ENCODE measurements at regions not wholly inside any gene's neighbourhood (a gene's known extent, or its start where the extent isn't known, plus 50 kb on each side); places are given as distances from the start of the nearest gene placed in this dataset.
A peak's percentile ranks its signal among the peaks of the same experiment; 100 is the strongest.

GRCh38 chr7:65239324-65239706 lies 134.3 kb upstream of the ZNF92 start:
- Histone ChIP-seq H3K4me2 (peak overlapping the region; percentile 96; the same call in 1 of the 2 replicates), H3K27ac (ENCODE audit: low read depth) (no peak overlapping the region), H4K20me1 (replicated peaks; ENCODE audit: insufficient read depth) (no peaks in the 10 kb centered on the region), H3K36me3 (ENCODE audit: insufficient read depth) (no peaks in the 10 kb centered on the region), H3K4me3 (peak overlapping the region; percentile 78), H3F3A (replicated peaks; ENCODE audit: low read depth) (no peaks in the 10 kb centered on the region), H3K27me3 (ENCODE audit: insufficient read depth) (peaks cover 12% of the 10 kb centered on the region), H3K79me2 (replicated peaks; ENCODE audit: insufficient read depth) (no peaks in the 10 kb centered on the region), H2AFZ (peak overlapping the region; percentile 99), H3K4me1 (ENCODE audit: insufficient read depth) (peaks cover 14% of the 10 kb centered on the region), H3K9me2 (ENCODE audit: insufficient read depth) (no peaks in the 10 kb centered on the region; the same call in 1 of the 2 replicates)
- Mint-ChIP-seq H3K36me3 (ENCODE audit: low read depth) (no peaks in the 10 kb centered on the region; the same call in 2 of the 3 replicates), H3K4me3 (peak overlapping the region; percentile 73; the same call in 2 of the 3 replicates), H3K27me3 (ENCODE audit: insufficient read depth, low read depth, poor library complexity) (peaks cover 5% of the 10 kb centered on the region), H3K9me3 (no peaks in the 10 kb centered on the region; the same call in 2 of the 3 replicates), H3K4me1 (peaks cover 11% of the 10 kb centered on the region; the same call in 2 of the 3 replicates), H3K27ac (no peak overlapping the region)
- no peak for TF ChIP-seq CREB1 (CRISPR knock-in tag; IDR thresholded peaks at IDR 0.05; ENCODE audit: low read depth)
- TF ChIP-seq, protein P1, sequence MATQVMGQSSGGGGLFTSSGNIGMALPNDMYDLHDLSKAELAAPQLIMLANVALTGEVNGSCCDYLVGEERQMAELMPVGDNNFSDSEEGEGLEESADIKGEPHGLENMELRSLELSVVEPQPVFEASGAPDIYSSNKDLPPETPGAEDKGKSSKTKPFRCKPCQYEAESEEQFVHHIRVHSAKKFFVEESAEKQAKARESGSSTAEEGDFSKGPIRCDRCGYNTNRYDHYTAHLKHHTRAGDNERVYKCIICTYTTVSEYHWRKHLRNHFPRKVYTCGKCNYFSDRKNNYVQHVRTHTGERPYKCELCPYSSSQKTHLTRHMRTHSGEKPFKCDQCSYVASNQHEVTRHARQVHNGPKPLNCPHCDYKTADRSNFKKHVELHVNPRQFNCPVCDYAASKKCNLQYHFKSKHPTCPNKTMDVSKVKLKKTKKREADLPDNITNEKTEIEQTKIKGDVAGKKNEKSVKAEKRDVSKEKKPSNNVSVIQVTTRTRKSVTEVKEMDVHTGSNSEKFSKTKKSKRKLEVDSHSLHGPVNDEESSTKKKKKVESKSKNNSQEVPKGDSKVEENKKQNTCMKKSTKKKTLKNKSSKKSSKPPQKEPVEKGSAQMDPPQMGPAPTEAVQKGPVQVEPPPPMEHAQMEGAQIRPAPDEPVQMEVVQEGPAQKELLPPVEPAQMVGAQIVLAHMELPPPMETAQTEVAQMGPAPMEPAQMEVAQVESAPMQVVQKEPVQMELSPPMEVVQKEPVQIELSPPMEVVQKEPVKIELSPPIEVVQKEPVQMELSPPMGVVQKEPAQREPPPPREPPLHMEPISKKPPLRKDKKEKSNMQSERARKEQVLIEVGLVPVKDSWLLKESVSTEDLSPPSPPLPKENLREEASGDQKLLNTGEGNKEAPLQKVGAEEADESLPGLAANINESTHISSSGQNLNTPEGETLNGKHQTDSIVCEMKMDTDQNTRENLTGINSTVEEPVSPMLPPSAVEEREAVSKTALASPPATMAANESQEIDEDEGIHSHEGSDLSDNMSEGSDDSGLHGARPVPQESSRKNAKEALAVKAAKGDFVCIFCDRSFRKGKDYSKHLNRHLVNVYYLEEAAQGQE (IDR thresholded peaks at IDR 0.05; ENCODE audit: unreplicated experiment), result no peak
- TF ChIP-seq, protein P2, sequence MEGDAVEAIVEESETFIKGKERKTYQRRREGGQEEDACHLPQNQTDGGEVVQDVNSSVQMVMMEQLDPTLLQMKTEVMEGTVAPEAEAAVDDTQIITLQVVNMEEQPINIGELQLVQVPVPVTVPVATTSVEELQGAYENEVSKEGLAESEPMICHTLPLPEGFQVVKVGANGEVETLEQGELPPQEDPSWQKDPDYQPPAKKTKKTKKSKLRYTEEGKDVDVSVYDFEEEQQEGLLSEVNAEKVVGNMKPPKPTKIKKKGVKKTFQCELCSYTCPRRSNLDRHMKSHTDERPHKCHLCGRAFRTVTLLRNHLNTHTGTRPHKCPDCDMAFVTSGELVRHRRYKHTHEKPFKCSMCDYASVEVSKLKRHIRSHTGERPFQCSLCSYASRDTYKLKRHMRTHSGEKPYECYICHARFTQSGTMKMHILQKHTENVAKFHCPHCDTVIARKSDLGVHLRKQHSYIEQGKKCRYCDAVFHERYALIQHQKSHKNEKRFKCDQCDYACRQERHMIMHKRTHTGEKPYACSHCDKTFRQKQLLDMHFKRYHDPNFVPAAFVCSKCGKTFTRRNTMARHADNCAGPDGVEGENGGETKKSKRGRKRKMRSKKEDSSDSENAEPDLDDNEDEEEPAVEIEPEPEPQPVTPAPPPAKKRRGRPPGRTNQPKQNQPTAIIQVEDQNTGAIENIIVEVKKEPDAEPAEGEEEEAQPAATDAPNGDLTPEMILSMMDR (conservative IDR thresholded peaks at IDR 0.05; ENCODE audit: low read depth in 2 of 2), result no peak
- TF ChIP-seq EZH2 (IDR thresholded peaks at IDR 0.05; ENCODE audit: low read depth, unreplicated experiment), result no peak
- no peak for TF ChIP-seq EZH2phosphoT487 (IDR thresholded peaks at IDR 0.05; ENCODE audit: unreplicated experiment)
- TF ChIP-seq ZNF331 (CRISPR knock-in tag; IDR thresholded peaks at IDR 0.05; ENCODE audit: low read depth), result no peak
- TF ChIP-seq ZNF114 (CRISPR knock-in tag; IDR thresholded peaks at IDR 0.05), result no peak
- TF ChIP-seq STAT1 (IDR thresholded peaks at IDR 0.05; ENCODE audit: unreplicated experiment), result no peak
- TF ChIP-seq, protein P3, sequence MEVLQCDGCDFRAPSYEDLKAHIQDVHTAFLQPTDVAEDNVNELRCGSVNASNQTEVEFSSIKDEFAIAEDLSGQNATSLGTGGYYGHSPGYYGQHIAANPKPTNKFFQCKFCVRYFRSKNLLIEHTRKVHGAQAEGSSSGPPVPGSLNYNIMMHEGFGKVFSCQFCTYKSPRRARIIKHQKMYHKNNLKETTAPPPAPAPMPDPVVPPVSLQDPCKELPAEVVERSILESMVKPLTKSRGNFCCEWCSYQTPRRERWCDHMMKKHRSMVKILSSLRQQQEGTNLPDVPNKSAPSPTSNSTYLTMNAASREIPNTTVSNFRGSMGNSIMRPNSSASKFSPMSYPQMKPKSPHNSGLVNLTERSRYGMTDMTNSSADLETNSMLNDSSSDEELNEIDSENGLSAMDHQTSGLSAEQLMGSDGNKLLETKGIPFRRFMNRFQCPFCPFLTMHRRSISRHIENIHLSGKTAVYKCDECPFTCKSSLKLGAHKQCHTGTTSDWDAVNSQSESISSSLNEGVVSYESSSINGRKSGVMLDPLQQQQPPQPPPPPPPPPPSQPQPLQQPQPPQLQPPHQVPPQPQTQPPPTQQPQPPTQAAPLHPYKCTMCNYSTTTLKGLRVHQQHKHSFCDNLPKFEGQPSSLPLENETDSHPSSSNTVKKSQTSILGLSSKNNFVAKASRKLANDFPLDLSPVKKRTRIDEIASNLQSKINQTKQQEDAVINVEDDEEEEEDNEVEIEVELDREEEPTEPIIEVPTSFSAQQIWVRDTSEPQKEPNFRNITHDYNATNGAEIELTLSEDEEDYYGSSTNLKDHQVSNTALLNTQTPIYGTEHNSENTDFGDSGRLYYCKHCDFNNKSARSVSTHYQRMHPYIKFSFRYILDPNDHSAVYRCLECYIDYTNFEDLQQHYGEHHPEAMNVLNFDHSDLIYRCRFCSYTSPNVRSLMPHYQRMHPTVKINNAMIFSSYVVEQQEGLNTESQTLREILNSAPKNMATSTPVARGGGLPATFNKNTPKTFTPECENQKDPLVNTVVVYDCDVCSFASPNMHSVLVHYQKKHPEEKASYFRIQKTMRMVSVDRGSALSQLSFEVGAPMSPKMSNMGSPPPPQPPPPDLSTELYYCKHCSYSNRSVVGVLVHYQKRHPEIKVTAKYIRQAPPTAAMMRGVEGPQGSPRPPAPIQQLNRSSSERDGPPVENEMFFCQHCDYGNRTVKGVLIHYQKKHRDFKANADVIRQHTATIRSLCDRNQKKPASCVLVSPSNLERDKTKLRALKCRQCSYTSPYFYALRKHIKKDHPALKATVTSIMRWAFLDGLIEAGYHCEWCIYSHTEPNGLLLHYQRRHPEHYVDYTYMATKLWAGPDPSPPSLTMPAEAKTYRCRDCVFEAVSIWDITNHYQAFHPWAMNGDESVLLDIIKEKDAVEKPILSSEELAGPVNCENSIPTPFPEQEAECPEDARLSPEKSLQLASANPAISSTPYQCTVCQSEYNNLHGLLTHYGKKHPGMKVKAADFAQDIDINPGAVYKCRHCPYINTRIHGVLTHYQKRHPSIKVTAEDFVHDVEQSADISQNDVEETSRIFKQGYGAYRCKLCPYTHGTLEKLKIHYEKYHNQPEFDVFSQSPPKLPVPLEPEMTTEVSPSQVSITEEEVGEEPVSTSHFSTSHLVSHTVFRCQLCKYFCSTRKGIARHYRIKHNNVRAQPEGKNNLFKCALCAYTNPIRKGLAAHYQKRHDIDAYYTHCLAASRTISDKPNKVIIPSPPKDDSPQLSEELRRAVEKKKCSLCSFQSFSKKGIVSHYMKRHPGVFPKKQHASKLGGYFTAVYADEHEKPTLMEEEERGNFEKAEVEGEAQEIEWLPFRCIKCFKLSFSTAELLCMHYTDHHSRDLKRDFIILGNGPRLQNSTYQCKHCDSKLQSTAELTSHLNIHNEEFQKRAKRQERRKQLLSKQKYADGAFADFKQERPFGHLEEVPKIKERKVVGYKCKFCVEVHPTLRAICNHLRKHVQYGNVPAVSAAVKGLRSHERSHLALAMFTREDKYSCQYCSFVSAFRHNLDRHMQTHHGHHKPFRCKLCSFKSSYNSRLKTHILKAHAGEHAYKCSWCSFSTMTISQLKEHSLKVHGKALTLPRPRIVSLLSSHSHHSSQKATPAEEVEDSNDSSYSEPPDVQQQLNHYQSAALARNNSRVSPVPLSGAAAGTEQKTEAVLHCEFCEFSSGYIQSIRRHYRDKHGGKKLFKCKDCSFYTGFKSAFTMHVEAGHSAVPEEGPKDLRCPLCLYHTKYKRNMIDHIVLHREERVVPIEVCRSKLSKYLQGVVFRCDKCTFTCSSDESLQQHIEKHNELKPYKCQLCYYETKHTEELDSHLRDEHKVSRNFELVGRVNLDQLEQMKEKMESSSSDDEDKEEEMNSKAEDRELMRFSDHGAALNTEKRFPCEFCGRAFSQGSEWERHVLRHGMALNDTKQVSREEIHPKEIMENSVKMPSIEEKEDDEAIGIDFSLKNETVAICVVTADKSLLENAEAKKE (CRISPR knock-in tag; IDR thresholded peaks at IDR 0.05), result no peak
- TF ChIP-seq, protein P4, sequence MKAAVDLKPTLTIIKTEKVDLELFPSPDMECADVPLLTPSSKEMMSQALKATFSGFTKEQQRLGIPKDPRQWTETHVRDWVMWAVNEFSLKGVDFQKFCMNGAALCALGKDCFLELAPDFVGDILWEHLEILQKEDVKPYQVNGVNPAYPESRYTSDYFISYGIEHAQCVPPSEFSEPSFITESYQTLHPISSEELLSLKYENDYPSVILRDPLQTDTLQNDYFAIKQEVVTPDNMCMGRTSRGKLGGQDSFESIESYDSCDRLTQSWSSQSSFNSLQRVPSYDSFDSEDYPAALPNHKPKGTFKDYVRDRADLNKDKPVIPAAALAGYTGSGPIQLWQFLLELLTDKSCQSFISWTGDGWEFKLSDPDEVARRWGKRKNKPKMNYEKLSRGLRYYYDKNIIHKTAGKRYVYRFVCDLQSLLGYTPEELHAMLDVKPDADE (IDR thresholded peaks at IDR 0.05), result no peak
- TF ChIP-seq POLR2AphosphoS5 (IDR thresholded peaks at IDR 0.05; ENCODE audit: low read depth), result no peak
- TF ChIP-seq JUNB (IDR thresholded peaks at IDR 0.05; ENCODE audit: unreplicated experiment), result no peak
- no peak for TF ChIP-seq NANOG (IDR thresholded peaks at IDR 0.05; ENCODE audit: borderline replicate concordance)
- peak; percentile 26 for ATAC-seq
- no peak for DNase-seq (ENCODE audit: low spot score)

Measured in GM23338 (cell line).